Osteocyte (in vitro differentiated cells): ENCODE measurements at regions not wholly inside any gene's neighbourhood (a gene's known extent, or its start where the extent isn't known, plus 50 kb on each side); places are given as distances from the start of the nearest gene placed in this dataset.

ENCODE experiments used
- DNase-seq: peaks from one replicate; pipeline ENCODE4 v3.0.0; 2021; ENCODE audit warnings: mixed read lengths; ENCODE audit not compliant: unreplicated experiment; ENCODE audit errors: extremely low spot score
- H3K27ac Mint-ChIP-seq: one replicate; pipeline ENCODE4 v1.8.0; 2021; ENCODE audit warnings: mild to moderate bottlenecking, mixed read lengths; ENCODE audit not compliant: unreplicated experiment
- H3K27me3 Mint-ChIP-seq: one replicate; pipeline ENCODE4 v1.8.0; 2021; ENCODE audit warnings: mixed read lengths; ENCODE audit not compliant: unreplicated experiment
- H3K36me3 Mint-ChIP-seq: one replicate; pipeline ENCODE4 v1.8.0; 2021; ENCODE audit warnings: mixed read lengths; ENCODE audit not compliant: unreplicated experiment
- H3K4me1 Mint-ChIP-seq: one replicate; pipeline ENCODE4 v1.8.0; 2021; ENCODE audit warnings: mixed read lengths; ENCODE audit not compliant: unreplicated experiment
- H3K4me3 Mint-ChIP-seq: one replicate; pipeline ENCODE4 v1.8.0; 2021; ENCODE audit warnings: mild to moderate bottlenecking, moderate library complexity, mixed read lengths; ENCODE audit not compliant: unreplicated experiment
- H3K9me3 Mint-ChIP-seq: one replicate; pipeline ENCODE4 v1.8.0; 2021; ENCODE audit warnings: mixed read lengths; ENCODE audit not compliant: unreplicated experiment
- TF ChIP-seq, protein P1 (sequence below): fragments of 200-600 bp; sonication (generic); IDR thresholded peaks from 2 replicates; pipeline ENCODE4 v1.5.0; 2021; ENCODE audit warnings: antibody characterized with exemption, mild to moderate bottlenecking, moderate library complexity

DNA sequence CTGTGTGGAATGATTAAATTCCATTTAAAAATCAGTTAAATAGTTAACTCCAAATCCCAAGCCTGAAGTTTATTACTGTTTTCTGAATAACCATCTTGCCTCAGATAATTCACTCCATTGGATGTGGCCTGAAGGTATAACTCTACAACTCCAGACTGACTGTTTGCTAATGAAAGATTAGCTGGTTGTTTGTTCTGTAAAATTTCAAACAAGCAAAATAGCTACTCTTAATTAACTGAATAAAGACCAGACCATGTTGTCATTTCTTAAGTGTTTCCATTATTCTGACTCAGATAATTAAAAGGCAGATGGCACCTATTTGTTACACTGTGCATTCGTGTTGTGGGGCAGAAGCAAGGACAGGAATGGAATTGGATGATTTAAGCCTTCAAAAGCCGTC lies 78.5 kb upstream of the DDIT4L start:
- Mint-ChIP-seq H3K27ac (no peak overlapping the region), H3K9me3 (peaks cover 18% of the 10 kb centered on the region), H3K27me3 (peaks cover 24% of the 10 kb centered on the region), H3K36me3 (no peaks in the 10 kb centered on the region), H3K4me3 (no peak overlapping the region), H3K4me1 (no peaks in the 10 kb centered on the region)
- TF ChIP-seq, protein P1, sequence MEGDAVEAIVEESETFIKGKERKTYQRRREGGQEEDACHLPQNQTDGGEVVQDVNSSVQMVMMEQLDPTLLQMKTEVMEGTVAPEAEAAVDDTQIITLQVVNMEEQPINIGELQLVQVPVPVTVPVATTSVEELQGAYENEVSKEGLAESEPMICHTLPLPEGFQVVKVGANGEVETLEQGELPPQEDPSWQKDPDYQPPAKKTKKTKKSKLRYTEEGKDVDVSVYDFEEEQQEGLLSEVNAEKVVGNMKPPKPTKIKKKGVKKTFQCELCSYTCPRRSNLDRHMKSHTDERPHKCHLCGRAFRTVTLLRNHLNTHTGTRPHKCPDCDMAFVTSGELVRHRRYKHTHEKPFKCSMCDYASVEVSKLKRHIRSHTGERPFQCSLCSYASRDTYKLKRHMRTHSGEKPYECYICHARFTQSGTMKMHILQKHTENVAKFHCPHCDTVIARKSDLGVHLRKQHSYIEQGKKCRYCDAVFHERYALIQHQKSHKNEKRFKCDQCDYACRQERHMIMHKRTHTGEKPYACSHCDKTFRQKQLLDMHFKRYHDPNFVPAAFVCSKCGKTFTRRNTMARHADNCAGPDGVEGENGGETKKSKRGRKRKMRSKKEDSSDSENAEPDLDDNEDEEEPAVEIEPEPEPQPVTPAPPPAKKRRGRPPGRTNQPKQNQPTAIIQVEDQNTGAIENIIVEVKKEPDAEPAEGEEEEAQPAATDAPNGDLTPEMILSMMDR, result no peak
- DNase-seq, result no peak

DNA sequence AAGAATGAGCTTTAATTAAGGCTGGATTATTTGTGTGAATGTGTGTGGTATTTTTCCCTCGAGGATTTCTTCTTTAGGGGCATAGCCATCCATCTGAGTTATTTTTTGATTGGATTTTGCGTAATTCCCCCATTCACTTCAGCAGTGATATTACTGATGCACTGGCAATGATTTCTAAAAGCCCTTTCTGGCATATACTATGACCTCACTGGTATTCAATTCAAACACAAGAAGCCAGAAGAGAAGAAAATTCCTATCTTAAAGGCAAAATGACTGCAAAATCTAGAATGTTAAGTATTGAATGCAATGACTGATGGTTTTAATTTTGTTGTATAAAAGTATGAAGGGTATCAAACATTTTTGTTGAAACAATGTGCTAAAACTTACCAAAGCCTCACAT lies 71.1 kb upstream of the DDIT4L start:
- Mint-ChIP-seq H3K27ac (no peak overlapping the region), H3K4me3 (no peak overlapping the region), H3K4me1 (no peaks in the 10 kb centered on the region), H3K27me3 (peaks cover 36% of the 10 kb centered on the region), H3K9me3 (peaks cover 15% of the 10 kb centered on the region), H3K36me3 (no peaks in the 10 kb centered on the region)
- TF ChIP-seq, protein P1, result no peak
- DNase-seq, result no peak

- no peak for DNase-seq
- TF ChIP-seq, protein P1, result no peak
- no peaks in the 10 kb centered on the region for H3K4me1 Mint-ChIP-seq
- H3K4me3 Mint-ChIP-seq, result no peak overlapping the region
- peaks cover 31% of the 10 kb centered on the region for H3K27me3 Mint-ChIP-seq
- H3K36me3 Mint-ChIP-seq, result no peaks in the 10 kb centered on the region
- H3K27ac Mint-ChIP-seq, result no peak overlapping the region
- H3K9me3 Mint-ChIP-seq, result peaks cover under 1% of the 10 kb centered on the region
Measured at GRCh38 chr4:100258675-100259074, 68.4 kb upstream of the DDIT4L start.

- no peak overlapping the region for H3K27ac Mint-ChIP-seq
- H3K27me3 Mint-ChIP-seq, result peaks cover 31% of the 10 kb centered on the region
- TF ChIP-seq, protein P1, result no peak
- H3K4me3 Mint-ChIP-seq, result no peak overlapping the region
- H3K9me3 Mint-ChIP-seq, result no peaks in the 10 kb centered on the region
- no peaks in the 10 kb centered on the region for H3K36me3 Mint-ChIP-seq
- no peaks in the 10 kb centered on the region for H3K4me1 Mint-ChIP-seq
- DNase-seq, result no peak
Measured at GRCh38 chr4:100257567-100257966, 67.3 kb upstream of the DDIT4L start.

DNA sequence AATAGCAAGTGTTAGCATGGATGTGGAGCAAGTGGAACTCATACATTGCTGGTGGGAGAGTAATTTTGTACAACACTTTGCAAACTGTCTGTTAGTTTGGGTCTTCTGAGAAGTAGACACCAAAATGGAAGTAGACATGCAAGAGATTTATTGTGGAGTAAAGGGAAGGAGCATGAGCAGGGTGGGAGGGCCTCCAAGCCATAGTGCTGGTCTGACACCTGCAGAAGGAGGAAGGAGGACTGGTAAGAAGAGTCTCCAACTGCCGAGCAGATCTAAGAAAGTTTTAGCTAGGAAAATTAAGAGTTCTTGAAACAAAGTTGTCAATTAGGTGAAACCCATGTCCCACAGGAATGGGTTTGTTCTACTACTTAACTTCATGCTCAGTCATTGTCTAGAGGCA lies 64.0 kb upstream of the DDIT4L start:
- Mint-ChIP-seq H3K27me3 (peaks cover 34% of the 10 kb centered on the region), H3K4me3 (no peak overlapping the region), H3K36me3 (no peaks in the 10 kb centered on the region), H3K4me1 (no peaks in the 10 kb centered on the region), H3K9me3 (no peaks in the 10 kb centered on the region), H3K27ac (no peak overlapping the region)
- TF ChIP-seq, protein P1, result no peak
- DNase-seq, result no peak
